ENCODE measurements at regions not wholly inside any gene's neighbourhood (a gene's known extent, or its start where the extent isn't known, plus 50 kb on each side); places are given as distances from the start of the nearest gene placed in this dataset.

DNA sequence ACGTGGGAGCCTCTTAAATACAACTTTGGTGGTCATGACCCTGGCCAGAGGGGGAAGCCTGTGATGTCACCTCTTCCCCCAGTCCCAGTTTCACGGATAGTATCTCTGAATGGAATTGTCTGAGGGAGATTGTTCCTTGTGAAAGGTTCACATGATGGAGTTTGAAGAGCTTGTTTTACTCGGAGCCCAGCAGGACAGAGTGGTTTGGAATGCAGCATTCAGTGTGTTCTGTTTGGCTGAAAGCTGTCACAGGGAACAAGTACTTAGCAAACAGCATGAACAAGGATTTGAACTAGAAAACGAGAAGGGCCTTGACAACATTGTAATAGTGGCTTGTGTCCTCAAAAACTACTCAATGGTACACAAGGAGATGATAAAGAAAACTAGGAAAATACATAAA, 133.9 kb upstream of the CXorf66 start (continued):
- TF ChIP-seq, protein P1, sequence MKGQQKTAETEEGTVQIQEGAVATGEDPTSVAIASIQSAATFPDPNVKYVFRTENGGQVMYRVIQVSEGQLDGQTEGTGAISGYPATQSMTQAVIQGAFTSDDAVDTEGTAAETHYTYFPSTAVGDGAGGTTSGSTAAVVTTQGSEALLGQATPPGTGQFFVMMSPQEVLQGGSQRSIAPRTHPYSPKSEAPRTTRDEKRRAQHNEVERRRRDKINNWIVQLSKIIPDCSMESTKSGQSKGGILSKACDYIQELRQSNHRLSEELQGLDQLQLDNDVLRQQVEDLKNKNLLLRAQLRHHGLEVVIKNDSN (IDR thresholded peaks at IDR 0.05; ENCODE audit: borderline replicate concordance, low read depth): no peak
- no peak for TF ChIP-seq JUND (IDR thresholded peaks at IDR 0.05)
- TF ChIP-seq FOSL2 (IDR thresholded peaks at IDR 0.05; ENCODE audit: borderline replicate concordance, low read depth): no peak
- no peak for TF ChIP-seq GABPA (IDR thresholded peaks at IDR 0.05; ENCODE audit: low read depth)
- TF ChIP-seq FOXM1 (IDR thresholded peaks at IDR 0.05; ENCODE audit: low read depth): no peak
- TF ChIP-seq POLR2AphosphoS5 (IDR thresholded peaks at IDR 0.05; ENCODE audit: low read depth, low read length): no peak
- no peak for TF ChIP-seq SIN3A (IDR thresholded peaks at IDR 0.05; ENCODE audit: borderline replicate concordance, low read depth, low read length)
- no peak for TF ChIP-seq RCOR1 (IDR thresholded peaks at IDR 0.05; ENCODE audit: low read length)

DNA sequence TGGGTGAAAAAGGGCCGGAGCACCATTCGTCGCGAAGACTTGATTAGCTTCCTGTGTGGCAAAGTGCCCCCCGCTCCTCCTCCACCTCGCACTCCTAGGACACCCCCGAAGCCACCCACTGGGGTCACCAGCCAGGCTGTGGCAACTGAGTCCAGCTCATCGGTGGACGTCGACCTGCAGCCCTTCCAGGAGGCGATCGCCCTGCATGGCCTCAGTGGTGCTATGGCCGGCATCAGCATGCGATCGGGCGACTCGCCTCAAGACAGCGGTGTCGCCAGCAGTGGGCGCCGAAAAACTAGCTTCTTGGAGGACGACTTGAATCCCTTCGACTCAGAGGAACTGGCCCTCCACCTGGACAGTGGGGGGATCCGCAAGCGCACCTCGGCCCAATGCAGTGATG, 126.8 kb upstream of the CXorf66 start:
- CTCF ChIA-PET: interaction anchor here (1.1 kb wide), 1 partner anchor 9 kb away, joined by 3 read pairs; no protein-coding TSS in a partner anchor
- H4K20me1 ChIP-seq (ENCODE audit: insufficient read depth): no peaks in the 10 kb centered on the region
- H3K9me2 ChIP-seq: no peaks in the 10 kb centered on the region
- H3K4me3 ChIP-seq (ENCODE audit: low read depth in 2 of 2, low read length in 1 of 2): no peak overlapping the region
- no peak overlapping the region for H3K4me2 ChIP-seq
- no peaks in the 10 kb centered on the region for H3K36me3 ChIP-seq (replicated peaks in 1 of 2; ENCODE audit: control insufficient read depth in 1 of 2, insufficient read depth in 2 of 2, low read length in 1 of 2)
- TF ChIP-seq GABPA (IDR thresholded peaks at IDR 0.05; ENCODE audit: low read depth): no peak
- TF ChIP-seq, protein P2, sequence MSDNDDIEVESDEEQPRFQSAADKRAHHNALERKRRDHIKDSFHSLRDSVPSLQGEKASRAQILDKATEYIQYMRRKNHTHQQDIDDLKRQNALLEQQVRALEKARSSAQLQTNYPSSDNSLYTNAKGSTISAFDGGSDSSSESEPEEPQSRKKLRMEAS (IDR thresholded peaks at IDR 0.05; ENCODE audit: low read depth): no peak
- H3F3A ChIP-seq (replicated peaks; ENCODE audit: insufficient read depth): no peaks in the 10 kb centered on the region
- H3K9ac ChIP-seq: no peak overlapping the region
- H3K9me3 ChIP-seq: no peaks in the 10 kb centered on the region
- no peaks in the 10 kb centered on the region for H3K79me2 ChIP-seq (ENCODE audit: insufficient read depth)
- H2AFZ ChIP-seq (ENCODE audit: low read depth): no peak overlapping the region
- 87% methylated on average over 7 of the region's 26 CpGs for WGBS (ENCODE audit: low lambda C conversion rate)
- DNase-seq: no peak
- H3K27me3 ChIP-seq (ENCODE audit: insufficient read depth): peaks cover 11% of the 10 kb centered on the region; the same call in 1 of the 2 replicates
- POLR2A ChIA-PET: no interaction called here
- no peak overlapping the region for H3K27ac ChIP-seq (ENCODE audit: low read depth in 2 of 2, low read length in 1 of 2)
- H3K4me1 ChIP-seq (ENCODE audit: control insufficient read depth in 1 of 2, insufficient read depth in 2 of 2, low read depth in 1 of 2, low read length in 1 of 2): no peaks in the 10 kb centered on the region

DNA sequence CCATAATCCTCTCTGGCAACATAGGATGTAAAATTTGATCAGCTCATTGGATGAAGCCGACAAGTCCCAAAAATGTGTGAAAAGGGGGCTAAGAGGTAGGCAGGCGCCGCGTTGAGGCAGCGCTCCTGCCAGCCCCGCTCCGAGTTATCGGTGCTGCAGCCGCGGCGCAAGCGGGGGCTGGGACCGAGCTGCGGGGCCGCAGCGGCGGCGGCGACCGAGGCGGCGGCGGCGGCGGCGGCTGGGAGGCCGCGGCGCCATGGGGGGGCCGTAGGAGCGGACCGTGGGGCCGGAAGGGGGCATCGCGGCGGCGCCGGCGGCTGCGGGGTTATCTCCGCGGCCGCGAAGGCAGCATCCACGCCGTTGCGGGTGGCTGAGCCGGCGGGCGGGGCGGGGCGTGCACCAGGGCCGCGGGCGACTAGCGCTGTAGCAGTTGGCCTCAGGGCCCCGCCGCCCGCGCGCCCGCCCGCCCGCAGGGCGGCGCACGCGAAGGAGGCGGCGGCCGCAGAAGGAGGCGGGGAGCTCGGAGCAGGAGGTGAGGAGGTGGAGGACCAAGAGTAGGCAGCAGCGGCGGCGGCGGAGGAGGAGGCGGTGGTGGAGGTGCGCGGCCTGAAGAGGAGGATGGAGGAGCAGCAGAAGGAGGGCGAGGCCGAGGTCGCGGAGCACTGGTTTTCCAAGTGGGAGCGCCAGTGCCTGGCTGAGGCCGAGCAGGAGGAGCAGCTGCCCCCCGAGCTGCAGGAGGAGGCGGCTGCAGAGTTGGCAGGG, 126.0 kb upstream of the CXorf66 start:
- 48% methylated on average over 45 of the region's 88 CpGs for WGBS (ENCODE audit: low lambda C conversion rate)
- TF ChIP-seq FOXM1 (IDR thresholded peaks at IDR 0.05; ENCODE audit: low read depth) (no peak), EZH2phosphoT487 (IDR thresholded peaks at IDR 0.05; ENCODE audit: borderline replicate concordance, low read depth) (no peak), JUND (IDR thresholded peaks at IDR 0.05) (no peak), NRF1 (IDR thresholded peaks at IDR 0.05; ENCODE audit: low read depth, low read length) (no peak), SMC3 (IDR thresholded peaks at IDR 0.05; ENCODE audit: low read depth, low read length) (no peak), TEAD4 (IDR thresholded peaks at IDR 0.05; ENCODE audit: borderline replicate concordance, insufficient read depth) (no peak), CHD2 (IDR thresholded peaks at IDR 0.05; ENCODE audit: low read length, partially characterized antibody) (no peak), TCF12 (IDR thresholded peaks at IDR 0.05) (no peak), RFX5 (IDR thresholded peaks at IDR 0.05; ENCODE audit: low read length) (no peak), POLR2AphosphoS5 (IDR thresholded peaks at IDR 0.05; ENCODE audit: low read depth, low read length) (no peak), TAF1 (IDR thresholded peaks at IDR 0.05; ENCODE audit: borderline replicate concordance, low read depth, low read length) (no peak), GABPA (IDR thresholded peaks at IDR 0.05; ENCODE audit: low read depth) (no peak), ELF1 (IDR thresholded peaks at IDR 0.05) (no peak), YY1 (IDR thresholded peaks at IDR 0.05; ENCODE audit: low read depth) (no peak)
- TF ChIP-seq, protein P3, sequence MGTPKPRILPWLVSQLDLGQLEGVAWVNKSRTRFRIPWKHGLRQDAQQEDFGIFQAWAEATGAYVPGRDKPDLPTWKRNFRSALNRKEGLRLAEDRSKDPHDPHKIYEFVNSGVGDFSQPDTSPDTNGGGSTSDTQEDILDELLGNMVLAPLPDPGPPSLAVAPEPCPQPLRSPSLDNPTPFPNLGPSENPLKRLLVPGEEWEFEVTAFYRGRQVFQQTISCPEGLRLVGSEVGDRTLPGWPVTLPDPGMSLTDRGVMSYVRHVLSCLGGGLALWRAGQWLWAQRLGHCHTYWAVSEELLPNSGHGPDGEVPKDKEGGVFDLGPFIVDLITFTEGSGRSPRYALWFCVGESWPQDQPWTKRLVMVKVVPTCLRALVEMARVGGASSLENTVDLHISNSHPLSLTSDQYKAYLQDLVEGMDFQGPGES (IDR thresholded peaks at IDR 0.05; ENCODE audit: low read depth, low read length): no peak
- TF ChIP-seq, protein P4, sequence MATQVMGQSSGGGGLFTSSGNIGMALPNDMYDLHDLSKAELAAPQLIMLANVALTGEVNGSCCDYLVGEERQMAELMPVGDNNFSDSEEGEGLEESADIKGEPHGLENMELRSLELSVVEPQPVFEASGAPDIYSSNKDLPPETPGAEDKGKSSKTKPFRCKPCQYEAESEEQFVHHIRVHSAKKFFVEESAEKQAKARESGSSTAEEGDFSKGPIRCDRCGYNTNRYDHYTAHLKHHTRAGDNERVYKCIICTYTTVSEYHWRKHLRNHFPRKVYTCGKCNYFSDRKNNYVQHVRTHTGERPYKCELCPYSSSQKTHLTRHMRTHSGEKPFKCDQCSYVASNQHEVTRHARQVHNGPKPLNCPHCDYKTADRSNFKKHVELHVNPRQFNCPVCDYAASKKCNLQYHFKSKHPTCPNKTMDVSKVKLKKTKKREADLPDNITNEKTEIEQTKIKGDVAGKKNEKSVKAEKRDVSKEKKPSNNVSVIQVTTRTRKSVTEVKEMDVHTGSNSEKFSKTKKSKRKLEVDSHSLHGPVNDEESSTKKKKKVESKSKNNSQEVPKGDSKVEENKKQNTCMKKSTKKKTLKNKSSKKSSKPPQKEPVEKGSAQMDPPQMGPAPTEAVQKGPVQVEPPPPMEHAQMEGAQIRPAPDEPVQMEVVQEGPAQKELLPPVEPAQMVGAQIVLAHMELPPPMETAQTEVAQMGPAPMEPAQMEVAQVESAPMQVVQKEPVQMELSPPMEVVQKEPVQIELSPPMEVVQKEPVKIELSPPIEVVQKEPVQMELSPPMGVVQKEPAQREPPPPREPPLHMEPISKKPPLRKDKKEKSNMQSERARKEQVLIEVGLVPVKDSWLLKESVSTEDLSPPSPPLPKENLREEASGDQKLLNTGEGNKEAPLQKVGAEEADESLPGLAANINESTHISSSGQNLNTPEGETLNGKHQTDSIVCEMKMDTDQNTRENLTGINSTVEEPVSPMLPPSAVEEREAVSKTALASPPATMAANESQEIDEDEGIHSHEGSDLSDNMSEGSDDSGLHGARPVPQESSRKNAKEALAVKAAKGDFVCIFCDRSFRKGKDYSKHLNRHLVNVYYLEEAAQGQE (IDR thresholded peaks at IDR 0.05; ENCODE audit: low read depth, low read length): no peak

More for the DNA sequence above, 126.0 kb upstream of the CXorf66 start:
- no peaks in the 10 kb centered on the region for H3K79me2 ChIP-seq (ENCODE audit: insufficient read depth)
- H3F3A ChIP-seq (replicated peaks; ENCODE audit: insufficient read depth): no peaks in the 10 kb centered on the region
- no peak overlapping the region for H2AFZ ChIP-seq (ENCODE audit: low read depth)
- ChIA-PET CTCF (interaction anchor here (1.0 to 1.1 kb wide), 2 partner anchors 8 to 50 kb away, joined by 3 read pairs; no protein-coding TSS in a partner anchor), POLR2A (no interaction called here)
- peak; percentile 39 for DNase-seq
- peak overlapping the region; percentile 60; the same call in 1 of the 2 replicates for H3K4me2 ChIP-seq
- no peaks in the 10 kb centered on the region for H3K9me3 ChIP-seq
- H3K4me1 ChIP-seq (ENCODE audit: control insufficient read depth in 1 of 2, insufficient read depth in 2 of 2, low read depth in 1 of 2, low read length in 1 of 2): no peaks in the 10 kb centered on the region
- H3K9me2 ChIP-seq: no peaks in the 10 kb centered on the region
- H3K27me3 ChIP-seq (ENCODE audit: insufficient read depth): peaks cover 11% of the 10 kb centered on the region; the same call in 1 of the 2 replicates
- H3K4me3 ChIP-seq (ENCODE audit: low read depth in 2 of 2, low read length in 1 of 2): peak overlapping the region; percentile 23 to 35; a peak in 3 of 4 replicates
- H3K27ac ChIP-seq (ENCODE audit: low read depth in 2 of 2, low read length in 1 of 2): no peak overlapping the region
- H4K20me1 ChIP-seq (ENCODE audit: insufficient read depth): no peaks in the 10 kb centered on the region
- H3K9ac ChIP-seq: no peak overlapping the region
- no peaks in the 10 kb centered on the region for H3K36me3 ChIP-seq (replicated peaks in 1 of 2; ENCODE audit: control insufficient read depth in 1 of 2, insufficient read depth in 2 of 2, low read length in 1 of 2)

Data from SK-N-SH (cell line).